ENCODE measurements at regions not wholly inside any gene's neighbourhood (a gene's known extent, or its start where the extent isn't known, plus 50 kb on each side); places are given as distances from the start of the nearest gene placed in this dataset.
"Not testable (repeated sequence)": the region's sequence is repeated elsewhere in the genome, so short reads cannot be mapped to it uniquely, and the experiment has no call there.

- Histone ChIP-seq H3K9me3 (no peaks in the 10 kb centered on the region), H3K4me1 (no peaks in the 10 kb centered on the region), H3K27ac (no peak overlapping the region), H3K27me3 (no peaks in the 10 kb centered on the region), H3K36me3 (ENCODE audit: low read depth, missing control alignments) (no peaks in the 10 kb centered on the region), H3K4me3 (no peak overlapping the region)
- no peak for DNase-seq
- WGBS, 2 donors, result 87 to 95% methylated on average over 15 to 16 of the region's 16 CpGs
- intact Hi-C loops (cut with DNase I; ENCODE audit: low total_unique reads), result no loop called here
- no peak for TF ChIP-seq POLR2A (IDR thresholded peaks at IDR 0.05)
- TF ChIP-seq CTCF (IDR thresholded peaks at IDR 0.05), result no peak
Observed at GRCh38 chr7:4604456-4604940, 77.6 kb upstream of the FOXK1 start.

DNA sequence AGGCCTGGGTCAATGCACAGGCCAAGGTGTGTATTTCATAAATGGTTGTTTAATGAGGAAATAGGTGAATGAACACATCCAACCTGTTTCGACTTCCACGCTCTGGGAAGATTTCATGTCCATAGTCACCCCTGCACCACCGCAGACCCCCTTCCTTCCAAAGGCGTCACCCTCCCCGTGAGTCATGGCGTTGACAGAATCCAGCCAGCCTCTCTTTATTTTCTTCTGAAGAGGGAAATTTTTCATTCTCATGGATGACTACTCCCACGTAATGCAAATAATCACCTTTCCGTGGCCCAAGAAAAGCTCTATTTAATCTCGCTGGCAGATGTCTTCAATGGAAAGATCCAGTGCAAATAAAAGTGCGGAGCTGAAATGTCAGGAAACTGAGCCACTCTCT lies 75.3 kb upstream of the FOXK1 start:
- 62 to 71% methylated on average over 10 of the region's 10 CpGs for WGBS, 2 donors
- intact Hi-C loops (cut with DNase I; ENCODE audit: low total_unique reads), result no loop called here
- no peaks in the 10 kb centered on the region for H3K36me3 ChIP-seq (ENCODE audit: low read depth, missing control alignments)
- H3K9me3 ChIP-seq, result no peaks in the 10 kb centered on the region
- H3K27me3 ChIP-seq, result no peaks in the 10 kb centered on the region
- DNase-seq, result peak; percentile 3
- H3K4me3 ChIP-seq, result no peak overlapping the region
- TF ChIP-seq CTCF (IDR thresholded peaks at IDR 0.05) (no peak), POLR2A (IDR thresholded peaks at IDR 0.05) (no peak)
- H3K27ac ChIP-seq, result no peak overlapping the region
- no peaks in the 10 kb centered on the region for H3K4me1 ChIP-seq

DNA sequence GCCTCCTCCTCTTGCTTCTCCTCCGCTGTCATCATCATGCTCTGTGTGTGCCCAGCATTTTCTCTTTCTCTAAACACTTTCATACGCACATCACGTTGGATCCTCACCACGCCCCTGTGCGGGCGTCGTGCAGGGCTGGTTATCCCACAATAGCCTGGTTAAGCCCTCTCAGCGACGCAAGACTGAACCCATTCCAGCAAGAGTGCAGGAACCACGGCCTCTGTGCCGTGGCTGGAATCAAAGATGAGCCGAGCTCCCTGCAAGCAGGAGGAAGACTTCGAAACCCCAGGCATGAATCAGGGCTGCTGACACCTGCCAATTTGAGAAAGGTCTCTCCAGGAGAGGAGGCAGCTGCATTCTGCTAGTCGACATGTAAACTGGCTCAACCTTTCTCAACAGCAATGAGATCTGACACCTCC lies 74.8 kb upstream of the FOXK1 start:
- DNase-seq, result no peak
- H3K27ac ChIP-seq, result no peak overlapping the region
- no peak overlapping the region for H3K4me3 ChIP-seq
- no peak for TF ChIP-seq POLR2A (IDR thresholded peaks at IDR 0.05)
- TF ChIP-seq CTCF (IDR thresholded peaks at IDR 0.05), result no peak
- H3K4me1 ChIP-seq, result no peaks in the 10 kb centered on the region
- no peaks in the 10 kb centered on the region for H3K9me3 ChIP-seq
- H3K36me3 ChIP-seq (ENCODE audit: low read depth, missing control alignments), result no peaks in the 10 kb centered on the region
- 54 to 69% methylated on average over 14 of the region's 14 CpGs for WGBS, 2 donors
- intact Hi-C loops (cut with DNase I; ENCODE audit: low total_unique reads), result no loop called here
- H3K27me3 ChIP-seq, result no peaks in the 10 kb centered on the region

DNA sequence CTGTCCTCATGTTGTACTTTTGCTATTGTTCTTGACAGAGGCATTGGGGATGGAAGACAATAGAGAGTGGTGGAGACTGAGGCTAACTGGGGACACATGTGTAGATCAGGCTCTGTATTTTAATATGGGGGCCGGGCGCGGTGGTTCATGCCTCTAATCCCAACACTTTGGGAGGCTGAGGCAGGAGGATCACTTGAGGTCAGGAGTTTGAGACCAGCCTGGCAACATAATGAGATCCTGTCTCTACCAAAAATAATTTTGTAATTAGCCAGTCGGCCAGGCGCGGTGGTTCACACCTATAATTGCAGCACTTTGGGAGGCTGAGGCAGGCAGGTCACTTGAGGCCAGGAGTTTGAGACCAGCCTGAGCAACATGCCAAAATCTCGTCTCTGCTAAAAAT lies 72.5 kb upstream of the FOXK1 start:
- H3K4me3 ChIP-seq; H3K36me3 ChIP-seq (ENCODE audit: low read depth, missing control alignments); DNase-seq; H3K4me1 ChIP-seq; H3K9me3 ChIP-seq; H3K27me3 ChIP-seq; intact Hi-C loops (cut with DNase I; ENCODE audit: low total_unique reads); H3K27ac ChIP-seq: not testable (repeated sequence)
- 94 to 100% methylated on average over 4 to 7 of the region's 7 CpGs for WGBS, 2 donors

DNA sequence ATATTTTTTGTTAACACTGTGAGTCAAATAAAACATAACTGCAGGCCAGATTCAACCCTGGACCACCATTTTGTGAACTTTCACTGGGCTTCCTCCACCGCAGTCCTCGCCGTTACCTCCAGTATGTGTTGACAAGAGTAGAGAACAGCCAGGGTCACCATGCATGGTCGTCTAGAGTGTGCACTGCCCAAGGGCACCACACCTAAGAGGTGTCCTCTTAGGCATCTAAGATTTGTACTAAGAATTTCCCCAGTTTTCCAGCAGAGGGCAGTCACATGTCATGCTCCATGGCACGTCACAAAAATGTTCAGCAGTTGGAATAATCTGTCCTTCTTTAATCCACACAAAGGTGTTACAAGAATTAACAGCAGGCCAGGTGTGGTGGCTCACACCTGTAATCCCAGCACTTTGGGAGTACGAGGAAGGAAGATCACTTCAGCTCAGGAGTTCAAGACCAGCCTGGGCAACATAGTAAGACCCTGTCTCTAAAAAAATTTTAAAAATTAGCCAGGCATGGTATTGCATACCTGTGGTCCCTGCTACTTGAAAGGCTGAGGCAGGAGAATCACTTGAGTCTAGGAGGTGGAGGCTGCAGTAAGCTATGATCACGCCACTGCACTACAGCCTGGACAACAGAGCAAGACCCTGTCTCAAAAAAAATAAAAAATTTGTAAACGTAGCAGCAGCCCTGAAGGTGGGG lies 71.2 kb upstream of the FOXK1 start:
- Histone ChIP-seq H3K27me3 (no peaks in the 10 kb centered on the region), H3K9me3 (no peaks in the 10 kb centered on the region), H3K4me1 (peaks cover 6% of the 10 kb centered on the region), H3K27ac (no peak overlapping the region), H3K4me3 (no peak overlapping the region), H3K36me3 (ENCODE audit: low read depth, missing control alignments) (no peaks in the 10 kb centered on the region)
- 53 to 68% methylated on average over 8 of the region's 8 CpGs for WGBS, 2 donors
- peak; percentile 68 to 84 (median 76) for TF ChIP-seq CTCF (IDR thresholded peaks at IDR 0.05)
- no peak for TF ChIP-seq POLR2A (IDR thresholded peaks at IDR 0.05)
- intact Hi-C loops (cut with DNase I; ENCODE audit: low total_unique reads), result loop anchor here (10.0 kb wide), 1 partner anchor 144 kb away; no protein-coding TSS in a partner anchor
- peak; percentile 58 for DNase-seq
